Nephron progenitor cell (in vitro differentiated cells): ENCODE measurements at regions not wholly inside any gene's neighbourhood (a gene's known extent, or its start where the extent isn't known, plus 50 kb on each side); places are given as distances from the start of the nearest gene placed in this dataset.

Source experiments
- DNase-seq: peaks from one replicate; pipeline ENCODE4 v3.0.0; 2021
- H3K27ac Mint-ChIP-seq: 2 replicates; pipeline ENCODE4 v1.8.0; 2021; ENCODE audit warnings: mild to moderate bottlenecking, moderate library complexity, mixed read lengths
- H3K27me3 Mint-ChIP-seq: 2 replicates; pipeline ENCODE4 v1.8.0; 2021; ENCODE audit warnings: mild to moderate bottlenecking, low read depth, mixed read lengths; ENCODE audit not compliant: poor library complexity
- H3K36me3 Mint-ChIP-seq: 2 replicates; pipeline ENCODE4 v1.8.0; 2021; ENCODE audit warnings: low read depth, mixed read lengths
- H3K4me1 Mint-ChIP-seq: 2 replicates; pipeline ENCODE4 v1.8.0; 2021; ENCODE audit warnings: mixed read lengths
- H3K4me3 Mint-ChIP-seq: 2 replicates; pipeline ENCODE4 v1.8.0; 2021; ENCODE audit warnings: mild to moderate bottlenecking, moderate library complexity, mixed read lengths
- H3K9me3 Mint-ChIP-seq: 2 replicates; pipeline ENCODE4 v1.8.0; 2021; ENCODE audit warnings: mild to moderate bottlenecking, moderate library complexity, mixed read lengths
- TF ChIP-seq, protein P1 (sequence below): fragments of 200-600 bp; sonication (generic); IDR thresholded peaks from 2 replicates; pipeline ENCODE4 v1.5.0; 2021; ENCODE audit warnings: antibody characterized with exemption

DNA sequence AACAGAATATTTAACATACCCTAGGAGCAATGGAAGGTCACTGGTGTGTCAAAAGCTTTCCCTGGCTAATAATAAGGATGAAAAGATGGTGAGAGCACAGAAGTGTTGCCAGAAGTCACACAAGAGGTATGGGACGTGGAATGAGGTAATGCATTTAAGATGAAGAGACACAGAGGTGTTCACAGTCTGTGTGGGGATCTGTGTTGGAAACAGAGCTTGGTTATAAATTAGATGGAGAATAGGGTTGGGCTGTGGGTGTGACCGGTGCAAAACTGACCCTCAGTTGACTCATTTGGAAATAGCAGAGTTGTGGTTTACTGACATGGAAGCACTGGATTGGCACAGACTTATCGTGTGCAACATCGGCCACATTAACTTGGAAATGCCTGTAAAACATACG, 372.5 kb downstream of the SATB2 start:
- no peak for DNase-seq
- H3K27me3 Mint-ChIP-seq: no peaks in the 10 kb centered on the region
- no peaks in the 10 kb centered on the region for H3K4me1 Mint-ChIP-seq
- H3K36me3 Mint-ChIP-seq: no peaks in the 10 kb centered on the region
- no peak overlapping the region for H3K4me3 Mint-ChIP-seq
- TF ChIP-seq, protein P1, sequence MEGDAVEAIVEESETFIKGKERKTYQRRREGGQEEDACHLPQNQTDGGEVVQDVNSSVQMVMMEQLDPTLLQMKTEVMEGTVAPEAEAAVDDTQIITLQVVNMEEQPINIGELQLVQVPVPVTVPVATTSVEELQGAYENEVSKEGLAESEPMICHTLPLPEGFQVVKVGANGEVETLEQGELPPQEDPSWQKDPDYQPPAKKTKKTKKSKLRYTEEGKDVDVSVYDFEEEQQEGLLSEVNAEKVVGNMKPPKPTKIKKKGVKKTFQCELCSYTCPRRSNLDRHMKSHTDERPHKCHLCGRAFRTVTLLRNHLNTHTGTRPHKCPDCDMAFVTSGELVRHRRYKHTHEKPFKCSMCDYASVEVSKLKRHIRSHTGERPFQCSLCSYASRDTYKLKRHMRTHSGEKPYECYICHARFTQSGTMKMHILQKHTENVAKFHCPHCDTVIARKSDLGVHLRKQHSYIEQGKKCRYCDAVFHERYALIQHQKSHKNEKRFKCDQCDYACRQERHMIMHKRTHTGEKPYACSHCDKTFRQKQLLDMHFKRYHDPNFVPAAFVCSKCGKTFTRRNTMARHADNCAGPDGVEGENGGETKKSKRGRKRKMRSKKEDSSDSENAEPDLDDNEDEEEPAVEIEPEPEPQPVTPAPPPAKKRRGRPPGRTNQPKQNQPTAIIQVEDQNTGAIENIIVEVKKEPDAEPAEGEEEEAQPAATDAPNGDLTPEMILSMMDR: no peak
- no peak overlapping the region for H3K27ac Mint-ChIP-seq
- no peaks in the 10 kb centered on the region for H3K9me3 Mint-ChIP-seq

DNA sequence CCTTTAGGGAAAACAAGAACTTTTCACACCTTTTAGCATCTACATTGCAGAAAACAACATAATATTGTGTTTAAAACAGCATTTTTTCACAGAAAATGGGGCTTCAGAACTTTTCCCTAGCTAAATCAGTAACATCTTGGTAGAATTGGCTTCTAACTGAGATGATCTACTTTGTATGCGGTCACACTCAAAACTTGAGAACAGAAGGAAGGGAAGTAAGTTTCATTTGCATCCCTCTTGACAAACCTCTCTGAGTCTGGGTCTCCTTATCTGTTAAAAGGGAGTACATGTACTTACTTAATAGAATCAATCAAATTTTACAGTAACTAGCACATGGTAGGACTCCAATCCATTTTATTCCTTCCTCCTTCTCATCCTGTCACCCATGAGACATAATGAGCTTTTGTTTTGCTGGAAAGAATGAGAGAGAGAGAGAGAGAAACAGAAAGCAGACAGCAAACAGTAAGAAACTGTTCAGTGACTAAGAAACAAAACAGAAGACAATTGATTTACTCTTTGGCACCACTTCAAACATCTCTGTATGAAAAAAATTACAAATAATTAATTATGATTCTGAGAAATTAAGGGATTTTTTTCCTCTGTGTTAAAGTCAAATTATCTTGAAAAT, 387.3 kb downstream of the SATB2 start:
- no peaks in the 10 kb centered on the region for H3K36me3 Mint-ChIP-seq
- DNase-seq: no peak
- H3K27ac Mint-ChIP-seq: no peak overlapping the region
- H3K4me1 Mint-ChIP-seq: no peaks in the 10 kb centered on the region
- no peaks in the 10 kb centered on the region for H3K9me3 Mint-ChIP-seq
- no peak overlapping the region for H3K4me3 Mint-ChIP-seq
- H3K27me3 Mint-ChIP-seq: peaks cover under 1% of the 10 kb centered on the region
- TF ChIP-seq, protein P1: no peak

DNA sequence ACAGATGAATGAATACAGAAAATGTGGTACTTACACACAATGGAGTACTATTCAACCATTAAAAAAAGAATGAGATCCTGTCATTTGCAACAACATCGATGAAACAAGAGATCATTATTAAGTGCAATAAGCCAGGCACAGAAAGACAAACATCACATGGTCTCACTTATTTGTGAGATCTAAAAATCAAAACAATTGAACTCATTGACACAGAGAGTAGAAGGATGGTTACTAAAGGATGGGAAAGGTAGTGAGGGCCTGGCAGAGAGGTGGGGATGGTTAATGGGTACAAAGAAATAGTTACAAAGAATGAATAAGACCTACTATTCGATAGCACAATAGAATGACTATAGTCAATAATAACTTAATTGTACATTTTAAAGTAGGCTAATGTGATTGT, 393.5 kb downstream of the SATB2 start:
- Mint-ChIP-seq H3K4me3 (no peak overlapping the region), H3K27ac (no peak overlapping the region), H3K4me1 (no peaks in the 10 kb centered on the region), H3K36me3 (no peaks in the 10 kb centered on the region), H3K27me3 (no peaks in the 10 kb centered on the region), H3K9me3 (peaks cover 31% of the 10 kb centered on the region)
- no peak for DNase-seq
- TF ChIP-seq, protein P1: no peak

- no peaks in the 10 kb centered on the region for H3K27me3 Mint-ChIP-seq
- TF ChIP-seq, protein P1: no peak
- no peak overlapping the region for H3K27ac Mint-ChIP-seq
- no peaks in the 10 kb centered on the region for H3K4me1 Mint-ChIP-seq
- peaks cover 23% of the 10 kb centered on the region for H3K9me3 Mint-ChIP-seq
- no peaks in the 10 kb centered on the region for H3K36me3 Mint-ChIP-seq
- DNase-seq: no peak
- H3K4me3 Mint-ChIP-seq: no peak overlapping the region
Measured at GRCh38 chr2:199057936-199058335, 399.8 kb downstream of the SATB2 start.

DNA sequence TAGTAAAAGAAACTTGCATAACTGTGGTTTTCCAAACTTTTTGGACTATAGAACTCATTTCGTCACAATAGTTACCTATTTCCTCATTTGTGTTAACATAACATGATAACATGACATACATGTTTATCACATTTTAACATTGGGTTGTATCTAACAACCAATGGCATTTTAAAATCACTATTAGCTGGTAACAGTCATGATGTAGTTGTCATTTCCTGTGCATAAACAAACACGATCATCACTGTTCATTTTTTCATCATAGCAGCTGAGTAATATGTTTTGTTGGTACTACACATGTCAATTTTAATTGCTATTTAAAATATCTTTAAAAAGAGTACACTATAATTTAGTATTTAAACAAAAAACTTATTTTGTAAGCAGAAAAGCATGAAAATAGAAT, 402.4 kb downstream of the SATB2 start:
- Mint-ChIP-seq H3K4me1 (no peaks in the 10 kb centered on the region), H3K4me3 (no peak overlapping the region), H3K36me3 (no peaks in the 10 kb centered on the region)

More for the DNA sequence above, 402.4 kb downstream of the SATB2 start:
- TF ChIP-seq, protein P1: no peak
- Mint-ChIP-seq H3K27ac (no peak overlapping the region), H3K27me3 (no peaks in the 10 kb centered on the region), H3K9me3 (peaks cover 3% of the 10 kb centered on the region)
- no peak for DNase-seq
